IgD-negative memory B cell (primary cell): ENCODE measurements at regions not wholly inside any gene's neighbourhood (a gene's known extent, or its start where the extent isn't known, plus 50 kb on each side); places are given as distances from the start of the nearest gene placed in this dataset.
"Not testable (repeated sequence)": the region's sequence is repeated elsewhere in the genome, so short reads cannot be mapped to it uniquely, and the experiment has no call there.

Source experiments
- H3K27ac Mint-ChIP-seq, 3 donors: one replicate each; pipeline ENCODE4 v1.8.0; 2020 to 2022; ENCODE audit warnings: mild to moderate bottlenecking in 3 of 3, mixed read lengths in 3 of 3, moderate library complexity in 1 of 3
- H3K27me3 Mint-ChIP-seq: one replicate; pipeline ENCODE4 v1.8.0; 2021; ENCODE audit warnings: mixed read lengths
- H3K36me3 Mint-ChIP-seq: one replicate; pipeline ENCODE4 v1.8.0; 2020; ENCODE audit warnings: mild to moderate bottlenecking, mixed read lengths
- H3K4me1 Mint-ChIP-seq, 3 donors: one replicate each; pipeline ENCODE4 v1.8.0; 2020 to 2022; ENCODE audit warnings: mixed read lengths in 3 of 3, mild to moderate bottlenecking in 1 of 3
- H3K4me3 Mint-ChIP-seq, 4 donors: one replicate each; pipeline ENCODE4 v1.8.0; 2020 to 2022; ENCODE audit warnings: mild to moderate bottlenecking in 4 of 4, mixed read lengths in 4 of 4, moderate library complexity in 3 of 4
- H3K9me3 Mint-ChIP-seq, 3 donors: one replicate each; pipeline ENCODE4 v1.8.0; 2020 to 2021; ENCODE audit warnings: mixed read lengths in 3 of 3, mild to moderate bottlenecking in 1 of 3

DNA sequence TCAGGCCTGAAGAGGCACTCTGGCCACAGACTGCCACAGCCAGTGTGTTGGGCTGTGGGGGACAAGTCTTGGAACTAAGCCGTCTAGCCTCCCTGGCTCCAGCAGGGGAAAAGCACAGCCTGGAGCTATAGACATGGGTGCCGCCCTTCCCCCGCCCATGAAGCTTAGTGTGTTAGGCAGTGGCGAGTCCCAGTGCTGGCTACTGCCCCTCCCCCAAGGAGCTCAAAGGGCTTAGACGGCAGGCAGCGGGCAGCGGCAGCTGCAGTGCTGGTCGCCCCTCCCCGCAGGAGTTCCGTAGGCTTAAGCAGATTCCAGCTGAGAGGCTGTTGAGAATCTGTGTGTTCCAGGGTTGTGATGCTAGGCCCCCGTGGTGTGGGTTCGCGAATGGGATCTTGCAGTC is 135.8 kb upstream of the RORA start:
- peaks cover 6% of the 10 kb centered on the region for H3K36me3 Mint-ChIP-seq
- H3K4me3 Mint-ChIP-seq, result no peak overlapping the region
- H3K27ac Mint-ChIP-seq, result no peak overlapping the region
- H3K9me3 Mint-ChIP-seq, result peaks cover 4 to 10% (median 8%) of the 10 kb centered on the region in 3 donors
- H3K4me1 Mint-ChIP-seq, result no peaks in the 10 kb centered on the region
- peaks cover 5% of the 10 kb centered on the region for H3K27me3 Mint-ChIP-seq

DNA sequence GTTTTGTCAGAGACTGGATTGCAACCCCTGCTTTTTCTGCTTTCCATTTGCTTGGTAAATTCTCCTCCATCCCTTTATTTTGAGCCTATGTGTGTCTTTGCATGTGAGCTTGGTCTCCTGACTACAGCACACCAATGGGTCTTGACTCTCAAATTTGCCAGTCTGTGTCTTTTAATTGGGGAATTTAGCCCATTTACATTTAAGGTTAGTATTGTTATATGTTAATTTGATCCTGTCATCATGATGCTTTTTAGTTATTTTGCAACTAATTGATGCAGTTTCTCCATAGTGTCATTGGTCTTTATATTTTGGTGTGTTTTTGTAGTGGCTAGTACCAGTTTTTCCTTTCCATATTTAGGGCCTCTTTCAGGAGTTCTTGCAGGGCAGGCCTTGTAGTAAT is 133.8 kb upstream of the RORA start:
- H3K4me1 Mint-ChIP-seq, H3K36me3 Mint-ChIP-seq, H3K27ac Mint-ChIP-seq, H3K4me3 Mint-ChIP-seq, H3K27me3 Mint-ChIP-seq: not testable (repeated sequence)
- H3K9me3 Mint-ChIP-seq, result peaks cover 7 to 14% (median 10%) of the 10 kb centered on the region in 3 donors

- Mint-ChIP-seq H3K4me3 (no peak overlapping the region), H3K4me1 (no peaks in the 10 kb centered on the region), H3K27ac (no peak overlapping the region), H3K27me3 (peaks cover 3% of the 10 kb centered on the region), H3K36me3 (no peaks in the 10 kb centered on the region), H3K9me3 (peaks cover 4 to 15% (median 10%) of the 10 kb centered on the region in 3 donors)
Observed at GRCh38 chr15:61344293-61344692, 115.2 kb upstream of the RORA start.

- H3K4me3 Mint-ChIP-seq, result no peak overlapping the region
- no peaks in the 10 kb centered on the region for H3K36me3 Mint-ChIP-seq
- no peak overlapping the region for H3K27ac Mint-ChIP-seq
- H3K27me3 Mint-ChIP-seq, result peaks cover 4% of the 10 kb centered on the region
- no peaks in the 10 kb centered on the region for H3K4me1 Mint-ChIP-seq
- H3K9me3 Mint-ChIP-seq, result peaks cover 4 to 15% (median 10%) of the 10 kb centered on the region in 3 donors
Observed at GRCh38 chr15:61342390-61342789, 113.3 kb upstream of the RORA start.

DNA sequence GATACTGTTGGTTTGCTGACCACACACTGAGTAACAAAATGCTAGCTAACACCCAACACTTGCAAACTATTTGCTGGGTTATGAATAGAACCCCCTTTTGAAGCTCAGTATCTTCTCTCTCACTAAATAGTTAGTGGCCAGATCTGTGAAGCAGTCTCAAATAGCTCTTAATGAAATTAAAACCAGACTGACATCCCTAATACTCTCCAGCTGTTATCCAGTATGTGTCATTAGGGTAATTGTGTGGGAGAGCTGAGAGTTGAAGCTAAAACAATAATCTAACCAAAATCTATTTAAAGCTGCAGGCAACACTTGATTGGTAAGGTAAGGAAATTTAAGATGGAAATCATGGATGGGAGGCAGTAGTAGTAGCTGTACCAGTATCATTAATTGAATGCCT is 110.4 kb upstream of the RORA start:
- peaks cover 4% of the 10 kb centered on the region for H3K27me3 Mint-ChIP-seq
- H3K4me3 Mint-ChIP-seq, result no peak overlapping the region
- no peaks in the 10 kb centered on the region for H3K4me1 Mint-ChIP-seq
- no peaks in the 10 kb centered on the region for H3K36me3 Mint-ChIP-seq
- H3K9me3 Mint-ChIP-seq, result peaks cover 2 to 19% (median 5%) of the 10 kb centered on the region in 3 donors
- no peak overlapping the region for H3K27ac Mint-ChIP-seq

GRCh38 chr15:61337541-61337940 is 108.4 kb upstream of the RORA start:
- Mint-ChIP-seq H3K4me3 (no peak overlapping the region), H3K27ac (no peak overlapping the region), H3K36me3 (no peaks in the 10 kb centered on the region), H3K4me1 (no peaks in the 10 kb centered on the region), H3K9me3 (peaks cover 3 to 5% (median 3%) of the 10 kb centered on the region in 3 donors), H3K27me3 (peaks cover 4% of the 10 kb centered on the region)

- Mint-ChIP-seq H3K4me1 (no peaks in the 10 kb centered on the region), H3K27me3 (peaks cover 6% of the 10 kb centered on the region), H3K9me3 (peaks cover 2 to 6% (median 3%) of the 10 kb centered on the region in 3 donors), H3K27ac (no peak overlapping the region), H3K36me3 (no peaks in the 10 kb centered on the region), H3K4me3 (no peak overlapping the region)
Observed at GRCh38 chr15:61336026-61336638, 107.0 kb upstream of the RORA start.

GRCh38 chr15:61334714-61335113 is 105.6 kb upstream of the RORA start:
- not testable (repeated sequence) for H3K27ac Mint-ChIP-seq, H3K4me3 Mint-ChIP-seq, H3K27me3 Mint-ChIP-seq

GRCh38 chr15:61331019-61331418 is 101.9 kb upstream of the RORA start:
- H3K27ac Mint-ChIP-seq, result no peak overlapping the region
- no peaks in the 10 kb centered on the region for H3K36me3 Mint-ChIP-seq
- peaks cover 2 to 3% (median 3%) of the 10 kb centered on the region in 3 donors for H3K9me3 Mint-ChIP-seq
- no peak overlapping the region for H3K4me3 Mint-ChIP-seq
- peaks cover 2% of the 10 kb centered on the region for H3K27me3 Mint-ChIP-seq
- peaks cover 0 to 2% (median 0%) of the 10 kb centered on the region in 3 donors for H3K4me1 Mint-ChIP-seq

More at GRCh38 chr15:61334714-61335113, 105.6 kb upstream of the RORA start:
- H3K9me3 Mint-ChIP-seq, H3K4me1 Mint-ChIP-seq, H3K36me3 Mint-ChIP-seq: not testable (repeated sequence)

DNA sequence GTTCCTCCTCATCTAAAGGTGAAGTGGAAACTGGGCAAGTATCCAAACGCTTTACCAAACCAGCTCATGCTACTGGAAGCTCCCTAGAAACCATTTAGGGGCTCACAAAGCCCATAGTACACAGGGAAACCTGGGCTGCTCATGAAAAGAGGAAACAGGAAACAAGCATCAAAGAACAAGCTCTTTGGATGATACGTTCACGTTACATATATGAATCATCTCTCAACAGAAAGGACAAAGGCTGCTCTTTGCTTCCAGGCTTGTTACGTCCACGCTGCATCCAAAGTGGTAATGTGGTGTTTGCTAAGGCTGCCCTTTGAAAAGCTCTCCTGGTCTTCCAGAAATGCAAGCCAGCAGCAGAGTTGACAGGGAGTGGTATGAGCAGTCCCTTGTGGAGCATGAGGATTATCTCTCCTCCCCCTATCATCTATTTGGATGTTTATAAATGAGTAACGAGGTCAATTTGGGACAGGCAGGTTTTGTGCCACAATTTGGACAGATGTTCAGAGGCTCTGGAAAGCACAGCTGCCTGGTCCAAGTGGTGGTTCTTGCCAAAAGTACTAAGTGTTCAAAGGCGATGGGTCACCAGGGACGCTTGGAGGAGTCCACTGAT is 98.0 kb upstream of the RORA start:
- Mint-ChIP-seq H3K4me1 (peaks cover 0 to 2% (median 0%) of the 10 kb centered on the region in 3 donors), H3K9me3 (peaks cover 0 to 5% (median 0%) of the 10 kb centered on the region in 3 donors), H3K27me3 (peaks cover 3% of the 10 kb centered on the region), H3K36me3 (no peaks in the 10 kb centered on the region), H3K27ac (no peak overlapping the region), H3K4me3 (no peak overlapping the region)

DNA sequence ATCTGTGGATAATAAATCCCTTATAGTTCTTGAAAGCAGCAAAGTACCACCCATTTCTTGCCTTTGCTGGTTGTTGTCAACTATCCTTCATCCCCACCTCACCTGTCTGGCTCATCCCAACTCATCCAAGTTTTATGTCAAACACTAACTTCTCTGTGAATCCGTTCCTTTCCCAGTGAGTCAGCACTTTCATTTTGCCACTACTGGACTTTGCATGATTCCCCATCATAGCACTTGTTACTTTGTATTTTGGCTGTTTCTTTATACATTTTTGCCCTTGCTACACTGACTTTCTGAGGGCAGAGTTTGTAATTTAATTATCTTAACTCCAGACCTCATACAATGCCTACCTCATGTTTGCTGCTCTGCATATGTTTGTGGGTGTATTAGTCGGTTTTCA is 90.8 kb upstream of the RORA start:
- H3K9me3 Mint-ChIP-seq, result peaks cover 2 to 4% (median 4%) of the 10 kb centered on the region in 3 donors
- no peaks in the 10 kb centered on the region for H3K4me1 Mint-ChIP-seq
- no peak overlapping the region for H3K27ac Mint-ChIP-seq
- H3K27me3 Mint-ChIP-seq, result peaks cover 3% of the 10 kb centered on the region
- H3K4me3 Mint-ChIP-seq, result no peak overlapping the region
- no peaks in the 10 kb centered on the region for H3K36me3 Mint-ChIP-seq

GRCh38 chr15:61318802-61319525 is 89.9 kb upstream of the RORA start:
- no peak overlapping the region for H3K4me3 Mint-ChIP-seq

DNA sequence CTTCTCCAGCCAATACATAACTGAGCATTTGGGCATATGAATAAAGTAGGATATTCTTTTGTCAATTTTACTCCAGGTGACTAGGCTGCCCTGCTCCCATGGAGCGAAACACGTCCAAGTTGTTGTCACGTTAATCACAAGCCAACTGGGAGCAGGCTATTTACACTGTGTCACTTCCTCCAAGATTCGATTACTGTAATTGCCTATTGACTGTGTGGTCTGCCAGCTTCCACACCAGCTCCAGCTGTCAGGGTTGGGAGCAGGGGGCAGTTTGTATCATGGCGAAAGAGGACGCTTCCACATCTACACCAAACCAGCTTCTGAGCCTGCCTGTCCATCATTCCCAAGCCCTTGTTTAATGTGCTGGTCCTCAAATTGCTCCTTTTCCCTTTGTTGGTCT is 89.2 kb upstream of the RORA start:
- H3K27me3 Mint-ChIP-seq, result peaks cover 1% of the 10 kb centered on the region
- peaks cover 2 to 4% (median 4%) of the 10 kb centered on the region in 3 donors for H3K9me3 Mint-ChIP-seq
- no peaks in the 10 kb centered on the region for H3K36me3 Mint-ChIP-seq
- no peak overlapping the region for H3K4me3 Mint-ChIP-seq
- H3K4me1 Mint-ChIP-seq, result no peaks in the 10 kb centered on the region
- H3K27ac Mint-ChIP-seq, result no peak overlapping the region

More at GRCh38 chr15:61318802-61319525, 89.9 kb upstream of the RORA start:
- Mint-ChIP-seq H3K27me3 (peaks cover 2% of the 10 kb centered on the region), H3K4me1 (no peaks in the 10 kb centered on the region), H3K9me3 (peaks cover 2 to 4% (median 4%) of the 10 kb centered on the region in 3 donors), H3K36me3 (no peaks in the 10 kb centered on the region), H3K27ac (no peak overlapping the region)

GRCh38 chr15:61315471-61315870 is 86.4 kb upstream of the RORA start:
- Mint-ChIP-seq H3K4me3 (no peak overlapping the region), H3K9me3 (peaks cover 2 to 4% (median 2%) of the 10 kb centered on the region in 3 donors), H3K27me3 (no peaks in the 10 kb centered on the region), H3K36me3 (no peaks in the 10 kb centered on the region), H3K4me1 (no peaks in the 10 kb centered on the region), H3K27ac (no peak overlapping the region)

DNA sequence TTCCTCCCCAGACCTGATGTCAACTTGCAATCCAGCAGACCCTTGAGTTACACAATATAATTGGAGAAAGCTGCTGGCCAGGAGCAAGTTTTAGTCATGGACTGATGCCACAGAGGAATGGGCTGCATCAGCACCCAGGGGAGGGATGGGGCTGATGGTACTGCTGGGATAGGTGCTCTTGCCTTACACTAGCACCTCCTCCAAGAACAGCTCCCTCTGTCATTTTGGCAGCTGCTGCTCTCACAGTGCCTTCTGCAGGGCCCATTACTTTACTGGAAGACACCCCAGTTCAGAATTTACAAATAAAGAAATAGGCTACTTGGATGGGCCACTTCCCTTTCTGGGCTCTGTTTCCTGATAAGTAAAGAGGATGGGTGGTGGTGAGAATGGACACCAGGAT is 85.3 kb upstream of the RORA start:
- Mint-ChIP-seq H3K27ac (no peak overlapping the region), H3K4me3 (no peak overlapping the region), H3K27me3 (no peaks in the 10 kb centered on the region), H3K9me3 (peaks cover 0 to 2% (median 0%) of the 10 kb centered on the region in 3 donors), H3K4me1 (no peaks in the 10 kb centered on the region), H3K36me3 (no peaks in the 10 kb centered on the region)
